ENCODE measurements at regions not wholly inside any gene's neighbourhood (a gene's known extent, or its start where the extent isn't known, plus 50 kb on each side); places are given as distances from the start of the nearest gene placed in this dataset.

GRCh38 chr9:75389101-75389500 is 300.8 kb downstream of the OSTF1 start:
- dilution Hi-C loops (cut with HindIII; ENCODE audit: low sequenced_read_pairs, unreplicated experiment) (no loop called here), intact Hi-C loops (cut with micrococcal nuclease) (no loop called here), in situ Hi-C loops (cut with MboI; ENCODE audit: low sequenced_read_pairs) (no loop called here)
- no peak for TF ChIP-seq MXI1 (IDR thresholded peaks at IDR 0.05; ENCODE audit: borderline replicate concordance, low read depth, low read length)
- TF ChIP-seq MAFK (IDR thresholded peaks at IDR 0.05; ENCODE audit: low read depth, low read length): no peak
- no peak for TF ChIP-seq RCOR1 (IDR thresholded peaks at IDR 0.05; ENCODE audit: insufficient replicate concordance, low read length)
- no peak for TF ChIP-seq CEBPB (IDR thresholded peaks at IDR 0.05; ENCODE audit: low read depth, low read length)
- TF ChIP-seq, protein P1, sequence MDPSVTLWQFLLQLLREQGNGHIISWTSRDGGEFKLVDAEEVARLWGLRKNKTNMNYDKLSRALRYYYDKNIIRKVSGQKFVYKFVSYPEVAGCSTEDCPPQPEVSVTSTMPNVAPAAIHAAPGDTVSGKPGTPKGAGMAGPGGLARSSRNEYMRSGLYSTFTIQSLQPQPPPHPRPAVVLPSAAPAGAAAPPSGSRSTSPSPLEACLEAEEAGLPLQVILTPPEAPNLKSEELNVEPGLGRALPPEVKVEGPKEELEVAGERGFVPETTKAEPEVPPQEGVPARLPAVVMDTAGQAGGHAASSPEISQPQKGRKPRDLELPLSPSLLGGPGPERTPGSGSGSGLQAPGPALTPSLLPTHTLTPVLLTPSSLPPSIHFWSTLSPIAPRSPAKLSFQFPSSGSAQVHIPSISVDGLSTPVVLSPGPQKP (IDR thresholded peaks at IDR 0.05; ENCODE audit: borderline replicate concordance, low read depth, low read length): no peak
- no peak for TF ChIP-seq MAZ (IDR thresholded peaks at IDR 0.05; ENCODE audit: borderline replicate concordance, low read depth, low read length)
- no peak for TF ChIP-seq SMC3 (IDR thresholded peaks at IDR 0.05; ENCODE audit: low read depth, low read length)
- no peak for TF ChIP-seq FOS (IDR thresholded peaks at IDR 0.05; ENCODE audit: low read depth, low read length)
- TF ChIP-seq RAD21 (IDR thresholded peaks at IDR 0.05; ENCODE audit: low read length): no peak
- no peak for TF ChIP-seq RFX5 (IDR thresholded peaks at IDR 0.05; ENCODE audit: low read depth, low read length)
- TF ChIP-seq POLR2A (IDR thresholded peaks at IDR 0.05; ENCODE audit: low read depth, low read length): no peak
- TF ChIP-seq CTCF (conservative IDR thresholded peaks at IDR 0.05; ENCODE audit: low read depth, low read length): no peak
- TF ChIP-seq, protein P2, sequence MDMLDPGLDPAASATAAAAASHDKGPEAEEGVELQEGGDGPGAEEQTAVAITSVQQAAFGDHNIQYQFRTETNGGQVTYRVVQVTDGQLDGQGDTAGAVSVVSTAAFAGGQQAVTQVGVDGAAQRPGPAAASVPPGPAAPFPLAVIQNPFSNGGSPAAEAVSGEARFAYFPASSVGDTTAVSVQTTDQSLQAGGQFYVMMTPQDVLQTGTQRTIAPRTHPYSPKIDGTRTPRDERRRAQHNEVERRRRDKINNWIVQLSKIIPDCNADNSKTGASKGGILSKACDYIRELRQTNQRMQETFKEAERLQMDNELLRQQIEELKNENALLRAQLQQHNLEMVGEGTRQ (IDR thresholded peaks at IDR 0.05; ENCODE audit: low read depth, low read length): no peak
- no peak for TF ChIP-seq BHLHE40 (IDR thresholded peaks at IDR 0.05; ENCODE audit: low read depth, low read length)
- no peak for TF ChIP-seq NFE2L2 (IDR thresholded peaks at IDR 0.05; ENCODE audit: low read depth, low read length)
- no peak for TF ChIP-seq CHD1 (IDR thresholded peaks at IDR 0.05; ENCODE audit: low read depth, low read length)
- Histone ChIP-seq H3K18ac (ENCODE audit: low read depth, low read length) (no peak overlapping the region), H3K79me1 (ENCODE audit: low read depth in 1 of 2, low read length in 2 of 2) (no peaks in the 10 kb centered on the region), H3K27ac (ENCODE audit: insufficient read depth, low read length) (no peak overlapping the region), H3K9ac (ENCODE audit: low read depth, low read length) (no peak overlapping the region), H3K14ac (replicated peaks; ENCODE audit: low read depth, low read length) (no peak overlapping the region), H4K5ac (ENCODE audit: low read depth, low read length) (no peak overlapping the region), H3K23ac (ENCODE audit: low read depth, low read length) (no peak overlapping the region), H3K4me1 (ENCODE audit: control insufficient read depth, insufficient read depth, low read length) (no peaks in the 10 kb centered on the region), H2AK9ac (replicated peaks; ENCODE audit: low read depth, low read length, poor library complexity) (no peak overlapping the region), H3K9me3 (ENCODE audit: control insufficient read depth, insufficient read depth, low read length) (peaks cover 3% of the 10 kb centered on the region; the same call in 1 of the 2 replicates), H3K4ac (ENCODE audit: low read depth, low read length) (no peak overlapping the region), H3K9me1 (ENCODE audit: insufficient read depth, low read length) (no peaks in the 10 kb centered on the region), H3K4me3 (ENCODE audit: insufficient read depth, low read depth, low read length) (no peak overlapping the region), H2AK5ac (ENCODE audit: low read depth, low read length) (no peak overlapping the region), H2BK120ac (ENCODE audit: low read depth, low read length) (no peak overlapping the region), H3K27me3 (ENCODE audit: control insufficient read depth, insufficient read depth, low read length) (no peaks in the 10 kb centered on the region), H4K20me1 (ENCODE audit: insufficient read depth, low read length) (no peaks in the 10 kb centered on the region), H3K56ac (ENCODE audit: extremely low read depth, insufficient read depth, low read length) (no peak overlapping the region), H2AFZ (replicated peaks; ENCODE audit: low read length, poor library complexity) (no peak overlapping the region), H2BK15ac (ENCODE audit: low read depth, low read length) (no peak overlapping the region), H2BK20ac (ENCODE audit: low read depth, low read length) (no peak overlapping the region), H4K8ac (ENCODE audit: low read depth in 2 of 2, low read length in 2 of 2) (no peak overlapping the region), H3K4me2 (ENCODE audit: low read depth, low read length) (no peak overlapping the region), H4K91ac (ENCODE audit: insufficient read depth, low read depth, low read length) (no peak overlapping the region), H2BK5ac (ENCODE audit: low read depth, low read length, poor library complexity, severe bottlenecking) (no peak overlapping the region), H3K36me3 (ENCODE audit: control insufficient read depth, insufficient read depth, low read length) (no peaks in the 10 kb centered on the region)
- ChIA-PET CTCF (no interaction called here), POLR2A (ENCODE audit: unreplicated experiment) (no interaction called here)
- no peak for DNase-seq
- no peak for ATAC-seq (ENCODE audit: low read depth)
- no CpG with 5 or more reads among the region's 2 CpGs for WGBS, 2 experiments (ENCODE audit: extremely low coverage in 2 of 2, insufficient read length in 1 of 2)
- BruUV-seq (replicated peaks): no TSS peak
